SU-DHL-6 (cell line): ENCODE measurements at regions not wholly inside any gene's neighbourhood (a gene's known extent, or its start where the extent isn't known, plus 50 kb on each side); places are given as distances from the start of the nearest gene placed in this dataset.

Experiments
- H2AFZ ChIP-seq: fragments of 200-600 bp; sonication (generic); 2 replicates; pipeline ENCODE4 v1.6.1; 2014; ENCODE audit warnings: low read depth, mild to moderate bottlenecking, moderate library complexity, mixed read lengths, antibody characterized with exemption, low read length; ENCODE audit not compliant: severe bottlenecking
- H3F3A ChIP-seq: fragments of 200-600 bp; shearing (Covaris generic); 2 replicates; pipeline ENCODE4 v1.6.0; 2016; ENCODE audit warnings: antibody characterized with exemption, mild to moderate bottlenecking; ENCODE audit not compliant: insufficient read depth
- H3K27ac ChIP-seq: fragments of 200-600 bp; sonication (generic); 2 replicates; pipeline ENCODE4 v1.5.1; 2016; ENCODE audit warnings: low read depth, mild to moderate bottlenecking, low read length, moderate library complexity, mixed read lengths
- H3K27me3 ChIP-seq: fragments of 200-600 bp; sonication (generic), shearing (Covaris generic); 2 replicates; pipeline ENCODE4 v1.6.0; 2014; ENCODE audit warnings: mild to moderate bottlenecking, low read length
- H3K36me3 ChIP-seq: fragments of 200-600 bp; sonication (generic); 2 replicates; pipeline ENCODE4 v1.6.1; 2014; ENCODE audit warnings: mild to moderate bottlenecking, low read length, mixed read lengths
- H3K4me2 ChIP-seq: fragments of 300-600, 200-600 bp; shearing (Covaris generic), sonication (generic); 2 replicates; pipeline ENCODE4 v1.6.0; 2014; ENCODE audit warnings: low read length, low read depth, mild to moderate bottlenecking; ENCODE audit not compliant: poor library complexity, severe bottlenecking
- H3K4me3 ChIP-seq: fragments of 200-600 bp; sonication (generic); 2 replicates; pipeline ENCODE4 v1.5.1; 2014; ENCODE audit warnings: antibody characterized with exemption, low read length, mild to moderate bottlenecking, mixed read lengths; ENCODE audit not compliant: insufficient read depth, poor library complexity, severe bottlenecking
- H3K79me2 ChIP-seq: fragments of 200-600 bp; sonication (generic); 2 replicates; pipeline ENCODE4 v1.6.1; 2014; ENCODE audit warnings: mild to moderate bottlenecking, low read length, moderate library complexity; ENCODE audit not compliant: insufficient read depth
- H3K9ac ChIP-seq: fragments of 200-600 bp; sonication (generic); 2 replicates; pipeline ENCODE4 v1.7.0; 2014; ENCODE audit warnings: mild to moderate bottlenecking, low read length
- H3K9me2 ChIP-seq: fragments of 200-600 bp; sonication (generic); replicated peaks from 2 replicates; pipeline ENCODE4 v1.6.1; 2014; ENCODE audit warnings: low read length; ENCODE audit not compliant: insufficient read depth
- H3K9me3 ChIP-seq: fragments of 200-600 bp; sonication (generic); 2 replicates; pipeline ENCODE4 v1.6.1; 2014; ENCODE audit warnings: low read length, mixed read lengths; ENCODE audit not compliant: insufficient read depth
- H4K20me1 ChIP-seq: fragments of 200-600 bp; sonication (generic); 2 replicates; pipeline ENCODE4 v1.6.1; 2014; ENCODE audit warnings: low read depth, mild to moderate bottlenecking, antibody characterized with exemption, low read length, moderate library complexity, mixed read lengths
- CTCF ChIP-seq: fragments of 200-600 bp; sonication (generic); IDR thresholded peaks from one replicate; pipeline ENCODE4 v1.5.1; 2017; ENCODE audit warnings: antibody characterized with exemption, mild to moderate bottlenecking, low read length, moderate library complexity; ENCODE audit not compliant: insufficient read depth, poor library complexity, severe bottlenecking
- EZH2phosphoT487 ChIP-seq: fragments of 200-600 bp; sonication (generic), shearing (Covaris generic); conservative IDR thresholded peaks from 2 replicates; pipeline ENCODE4 v1.6.1; 2018; ENCODE audit warnings: mild to moderate bottlenecking, antibody characterized with exemption, low read length, moderate library complexity, mixed read lengths

- Histone ChIP-seq H3K27ac (no peak overlapping the region), H4K20me1 (no peaks in the 10 kb centered on the region), H3K79me2 (no peaks in the 10 kb centered on the region), H3K27me3 (no peaks in the 10 kb centered on the region), H2AFZ (no peak overlapping the region), H3F3A (0 out of 2 replicates have a peak, but pooled peaks cover 4% of the 10 kb centered on the region), H3K9ac (no peak overlapping the region), H3K36me3 (no peaks in the 10 kb centered on the region), H3K4me3 (no peak overlapping the region), H3K9me3 (no peaks in the 10 kb centered on the region), H3K4me2 (no peak overlapping the region), H3K9me2 (no peaks in the 10 kb centered on the region)
- TF ChIP-seq EZH2phosphoT487: no peak
- no peak for TF ChIP-seq CTCF
Observed at GRCh38 chr5:26692952-26693351, 345.4 kb downstream of the CDH9 start.

GRCh38 chr5:26691486-26691885 is 346.9 kb downstream of the CDH9 start:
- H3K79me2 ChIP-seq: no peaks in the 10 kb centered on the region
- no peaks in the 10 kb centered on the region for H3K36me3 ChIP-seq
- no peak overlapping the region for H3K4me2 ChIP-seq
- H3K4me3 ChIP-seq: no peak overlapping the region
- H3K9me3 ChIP-seq: no peaks in the 10 kb centered on the region
- H3K9me2 ChIP-seq: no peaks in the 10 kb centered on the region
- no peak overlapping the region for H3K27ac ChIP-seq
- no peak overlapping the region for H3K9ac ChIP-seq
- H3F3A ChIP-seq: no peaks in the 10 kb centered on the region
- no peaks in the 10 kb centered on the region for H4K20me1 ChIP-seq
- TF ChIP-seq CTCF: no peak
- no peak overlapping the region for H2AFZ ChIP-seq
- no peaks in the 10 kb centered on the region for H3K27me3 ChIP-seq

GRCh38 chr5:26690511-26690910 is 347.9 kb downstream of the CDH9 start:
- Histone ChIP-seq H3K4me3 (no peak overlapping the region), H2AFZ (no peak overlapping the region), H3K9me2 (no peaks in the 10 kb centered on the region), H3K36me3 (no peaks in the 10 kb centered on the region), H3K27me3 (no peaks in the 10 kb centered on the region), H3K9me3 (no peaks in the 10 kb centered on the region), H3K9ac (no peak overlapping the region), H3K79me2 (no peaks in the 10 kb centered on the region), H4K20me1 (no peaks in the 10 kb centered on the region), H3F3A (no peaks in the 10 kb centered on the region), H3K4me2 (no peak overlapping the region), H3K27ac (no peak overlapping the region)
- no peak for TF ChIP-seq EZH2phosphoT487
- no peak for TF ChIP-seq CTCF

GRCh38 chr5:26681861-26682260 is 356.5 kb downstream of the CDH9 start:
- Histone ChIP-seq H3K9me3 (peaks cover 16% of the 10 kb centered on the region; the same call in 1 of the 2 replicates), H3K4me3 (no peak overlapping the region), H3K9ac (no peak overlapping the region), H3K27ac (no peak overlapping the region), H4K20me1 (no peaks in the 10 kb centered on the region), H3K36me3 (no peaks in the 10 kb centered on the region), H3K9me2 (no peaks in the 10 kb centered on the region; the same call in 1 of the 2 replicates), H2AFZ (no peak overlapping the region), H3F3A (no peaks in the 10 kb centered on the region), H3K79me2 (no peaks in the 10 kb centered on the region), H3K27me3 (no peaks in the 10 kb centered on the region), H3K4me2 (no peak overlapping the region)
- TF ChIP-seq EZH2phosphoT487: no peak
- no peak for TF ChIP-seq CTCF
